ENCODE measurements at regions not wholly inside any gene's neighbourhood (a gene's known extent, or its start where the extent isn't known, plus 50 kb on each side); places are given as distances from the start of the nearest gene placed in this dataset.

GRCh38 chr2:15734674-15735483 is 143.2 kb downstream of the DDX1 start:
- DNase-seq (ENCODE audit: low read depth) = no peak

GRCh38 chr2:15735484-15736326 is 144.0 kb downstream of the DDX1 start:
- no peak for DNase-seq (ENCODE audit: low read depth)

- DNase-seq (ENCODE audit: low read depth) = no peak
These were observed 144.9 kb downstream of the DDX1 start for GRCh38 chr2:15736396-15737180.

GRCh38 chr2:15737314-15738224 is 145.9 kb downstream of the DDX1 start:
- DNase-seq (ENCODE audit: low read depth) = no peak

- DNase-seq (ENCODE audit: low read depth) = no peak
These were observed 146.5 kb downstream of the DDX1 start for GRCh38 chr2:15738225-15738546.

GRCh38 chr2:15738943-15739342 is 147.3 kb downstream of the DDX1 start:
- no peak for DNase-seq (ENCODE audit: low read depth)

- DNase-seq (ENCODE audit: low read depth) = no peak
These were observed 153.2 kb downstream of the DDX1 start for GRCh38 chr2:15744820-15745219.

- DNase-seq (ENCODE audit: low read depth) = no peak
These were observed 153.7 kb downstream of the DDX1 start for GRCh38 chr2:15745350-15745749.

GRCh38 chr2:15745907-15746702 is 154.4 kb downstream of the DDX1 start:
- DNase-seq (ENCODE audit: low read depth) = no peak

GRCh38 chr2:15746703-15747550 is 155.3 kb downstream of the DDX1 start:
- DNase-seq (ENCODE audit: low read depth) = no peak

GRCh38 chr2:15747603-15748471 is 156.2 kb downstream of the DDX1 start:
- DNase-seq (ENCODE audit: low read depth) = no peak

- DNase-seq (ENCODE audit: low read depth) = no peak
These were observed 157.2 kb downstream of the DDX1 start for GRCh38 chr2:15748736-15749323.

- DNase-seq (ENCODE audit: low read depth) = no peak
These were observed 158.1 kb downstream of the DDX1 start for GRCh38 chr2:15749460-15750432.

- no peak for DNase-seq (ENCODE audit: low read depth)
These were observed 158.8 kb downstream of the DDX1 start for GRCh38 chr2:15750433-15750814.

GRCh38 chr2:15750822-15751329 is 159.2 kb downstream of the DDX1 start:
- DNase-seq (ENCODE audit: low read depth) = no peak

- DNase-seq (ENCODE audit: low read depth) = no peak
These were observed 159.8 kb downstream of the DDX1 start for GRCh38 chr2:15751477-15751876.

Measured in GM04504 (cell line).